HepG2 (cell line): ENCODE measurements at regions not wholly inside any gene's neighbourhood (a gene's known extent, or its start where the extent isn't known, plus 50 kb on each side); places are given as distances from the start of the nearest gene placed in this dataset.

ENCODE experiments used
- BHLHE40 ChIP-seq: IDR thresholded peaks from 2 replicates; pipeline ENCODE4 v1.6.1; 2011; ENCODE audit warnings: low read length, improper control_type of control experiment
- CCDC6 ChIP-seq: sonication (generic); formaldehyde crosslinking; IDR thresholded peaks from 2 replicates; pipeline ENCODE4 v1.8.1; 2022; ENCODE audit warnings: mild to moderate bottlenecking, missing genetic modification reagents, moderate library complexity
- GATAD2A ChIP-seq: IDR thresholded peaks from 2 replicates; pipeline ENCODE4 v1.6.1; 2016
- KLF9 ChIP-seq: IDR thresholded peaks from 2 replicates; pipeline ENCODE4 v1.6.1; 2016; ENCODE audit warnings: low read depth
- MTA3 ChIP-seq: sonication (generic); formaldehyde crosslinking; IDR thresholded peaks from 2 replicates; pipeline ENCODE4 v1.4.0; 2020; ENCODE audit warnings: missing genetic modification reagents
- RXRA ChIP-seq: sonication (generic); formaldehyde crosslinking; IDR thresholded peaks from 2 replicates; pipeline ENCODE4 v1.5.1; 2020; ENCODE audit warnings: missing genetic modification reagents
- SMAD3 ChIP-seq: sonication (generic); formaldehyde crosslinking; IDR thresholded peaks from 2 replicates; pipeline ENCODE4 v1.4.0; 2020; ENCODE audit warnings: missing genetic modification reagents
- SMC3 ChIP-seq: IDR thresholded peaks from 2 replicates; pipeline ENCODE4 v1.6.1; 2011; ENCODE audit warnings: low read length, improper control_type of control experiment
- ZNF564 ChIP-seq: sonication (generic); formaldehyde crosslinking; IDR thresholded peaks from 2 replicates; pipeline ENCODE4 v1.8.1; 2023; ENCODE audit warnings: mild to moderate bottlenecking, missing genetic modification reagents
- TF ChIP-seq, protein P1 (sequence below): sonication (generic); formaldehyde crosslinking; IDR thresholded peaks from 2 replicates; pipeline ENCODE4 v1.5.0; 2020; ENCODE audit warnings: mild to moderate bottlenecking, missing genetic modification reagents, moderate library complexity
- TF ChIP-seq, protein P2 (sequence below), 2 experiments: fragments of 450-650 bp in 1 of 2; sonication (generic) in 1 of 2; formaldehyde crosslinking; IDR thresholded peaks; 2 replicates each; pipeline versions ENCODE4 v1.5.0 to v1.8.0; 2020 to 2022; ENCODE audit warnings: mild to moderate bottlenecking in 1 of 2, missing genetic modification reagents in 1 of 2

DNA sequence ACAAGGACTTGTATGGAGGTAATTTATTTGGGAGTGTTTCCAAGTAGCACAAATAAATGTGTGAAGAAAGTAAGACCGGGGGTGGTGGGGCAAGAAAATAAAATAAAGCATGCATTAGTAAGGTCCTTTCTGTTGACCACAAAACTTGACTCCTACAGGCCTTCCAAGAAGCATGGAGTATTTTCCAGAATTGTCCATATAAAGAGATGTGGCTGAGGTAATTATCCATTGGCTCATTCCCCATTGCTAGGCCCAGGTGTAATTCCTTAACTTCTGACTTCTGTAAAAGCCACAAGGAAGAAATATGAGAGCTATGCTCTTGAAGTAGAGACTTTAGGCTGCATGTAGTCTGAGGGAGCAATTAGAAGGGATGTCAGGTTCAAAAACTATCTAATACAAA is 430.5 kb upstream of the PABPC4L start:
- TF ChIP-seq, protein P1, sequence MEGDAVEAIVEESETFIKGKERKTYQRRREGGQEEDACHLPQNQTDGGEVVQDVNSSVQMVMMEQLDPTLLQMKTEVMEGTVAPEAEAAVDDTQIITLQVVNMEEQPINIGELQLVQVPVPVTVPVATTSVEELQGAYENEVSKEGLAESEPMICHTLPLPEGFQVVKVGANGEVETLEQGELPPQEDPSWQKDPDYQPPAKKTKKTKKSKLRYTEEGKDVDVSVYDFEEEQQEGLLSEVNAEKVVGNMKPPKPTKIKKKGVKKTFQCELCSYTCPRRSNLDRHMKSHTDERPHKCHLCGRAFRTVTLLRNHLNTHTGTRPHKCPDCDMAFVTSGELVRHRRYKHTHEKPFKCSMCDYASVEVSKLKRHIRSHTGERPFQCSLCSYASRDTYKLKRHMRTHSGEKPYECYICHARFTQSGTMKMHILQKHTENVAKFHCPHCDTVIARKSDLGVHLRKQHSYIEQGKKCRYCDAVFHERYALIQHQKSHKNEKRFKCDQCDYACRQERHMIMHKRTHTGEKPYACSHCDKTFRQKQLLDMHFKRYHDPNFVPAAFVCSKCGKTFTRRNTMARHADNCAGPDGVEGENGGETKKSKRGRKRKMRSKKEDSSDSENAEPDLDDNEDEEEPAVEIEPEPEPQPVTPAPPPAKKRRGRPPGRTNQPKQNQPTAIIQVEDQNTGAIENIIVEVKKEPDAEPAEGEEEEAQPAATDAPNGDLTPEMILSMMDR (CRISPR knock-in tag): no peak
- TF ChIP-seq ZNF564 (CRISPR knock-in tag) (no peak), MTA3 (CRISPR knock-in tag) (no peak), KLF9 (CRISPR knock-in tag) (no peak), BHLHE40 (no peak), RXRA (no peak), GATAD2A (CRISPR knock-in tag) (no peak), SMC3 (no peak), SMAD3 (no peak), CCDC6 (no peak)
- TF ChIP-seq, protein P2, sequence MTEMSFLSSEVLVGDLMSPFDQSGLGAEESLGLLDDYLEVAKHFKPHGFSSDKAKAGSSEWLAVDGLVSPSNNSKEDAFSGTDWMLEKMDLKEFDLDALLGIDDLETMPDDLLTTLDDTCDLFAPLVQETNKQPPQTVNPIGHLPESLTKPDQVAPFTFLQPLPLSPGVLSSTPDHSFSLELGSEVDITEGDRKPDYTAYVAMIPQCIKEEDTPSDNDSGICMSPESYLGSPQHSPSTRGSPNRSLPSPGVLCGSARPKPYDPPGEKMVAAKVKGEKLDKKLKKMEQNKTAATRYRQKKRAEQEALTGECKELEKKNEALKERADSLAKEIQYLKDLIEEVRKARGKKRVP (CRISPR knock-in tag; IDR thresholded peaks at IDR 0.05): no peak
